Ectodermal cell (in vitro differentiated cells): ENCODE measurements at regions not wholly inside any gene's neighbourhood (a gene's known extent, or its start where the extent isn't known, plus 50 kb on each side); places are given as distances from the start of the nearest gene placed in this dataset.

Source experiments
- H3K27ac ChIP-seq: 2 replicates; pipeline ENCODE4 v1.7.0; 2013; ENCODE audit warnings: mild to moderate bottlenecking, low read depth, low read length; ENCODE audit not compliant: insufficient read depth, poor library complexity, severe bottlenecking
- H3K27me3 ChIP-seq: 2 replicates; pipeline ENCODE4 v1.7.0; 2013; ENCODE audit warnings: mild to moderate bottlenecking, low read length; ENCODE audit not compliant: insufficient read depth, control insufficient read depth, poor library complexity, severe bottlenecking
- H3K36me3 ChIP-seq: one replicate; pipeline ENCODE4 v1.7.0; 2013; ENCODE audit warnings: low read length; ENCODE audit not compliant: control insufficient read depth, insufficient read depth
- H3K4me1 ChIP-seq: one replicate; pipeline ENCODE4 v1.7.0; 2013; ENCODE audit warnings: low read length; ENCODE audit not compliant: control insufficient read depth, insufficient read depth
- H3K4me3 ChIP-seq: 2 replicates; pipeline ENCODE4 v1.7.0; 2013; ENCODE audit warnings: low read depth, low read length, control low read depth; ENCODE audit not compliant: insufficient read depth
- H3K9me3 ChIP-seq: 2 replicates; pipeline ENCODE4 v1.7.0; 2013; ENCODE audit warnings: mild to moderate bottlenecking, low read length, moderate library complexity; ENCODE audit not compliant: control insufficient read depth
- WGBS, 2 experiments: methylation state at CpG; one replicate each; pipeline ENCODE4 v1.1.7; 2013; ENCODE audit warnings: missing lambda C conversion rate in 2 of 2; 5-methylcytosine and 5-hydroxymethylcytosine counted together

GRCh38 chr3:64306745-64307144, 81.5 kb upstream of the PRICKLE2 start:
- H3K4me3 ChIP-seq: no peak overlapping the region
- 85 to 96% methylated on average over 2 of the region's 2 CpGs for WGBS, 2 experiments
- no peak overlapping the region for H3K27ac ChIP-seq
- H3K4me1 ChIP-seq: no peaks in the 10 kb centered on the region
- H3K9me3 ChIP-seq: no peaks in the 10 kb centered on the region
- H3K36me3 ChIP-seq: no peaks in the 10 kb centered on the region
- no peaks in the 10 kb centered on the region for H3K27me3 ChIP-seq

- Histone ChIP-seq H3K27ac (no peak overlapping the region), H3K9me3 (no peaks in the 10 kb centered on the region), H3K36me3 (no peaks in the 10 kb centered on the region), H3K27me3 (no peaks in the 10 kb centered on the region), H3K4me1 (no peaks in the 10 kb centered on the region), H3K4me3 (no peak overlapping the region)
- WGBS, 2 experiments: 80 to 88% methylated on average over 1 of the region's 1 CpG
These were observed 80.5 kb upstream of the PRICKLE2 start for GRCh38 chr3:64305731-64306130.

GRCh38 chr3:64304828-64305410, 79.7 kb upstream of the PRICKLE2 start:
- 95 to 99% methylated on average over 7 to 8 of the region's 8 CpGs for WGBS, 2 experiments
- H3K27ac ChIP-seq: no peak overlapping the region
- H3K9me3 ChIP-seq: no peaks in the 10 kb centered on the region
- H3K4me3 ChIP-seq: no peak overlapping the region
- H3K27me3 ChIP-seq: no peaks in the 10 kb centered on the region
- H3K36me3 ChIP-seq: no peaks in the 10 kb centered on the region
- H3K4me1 ChIP-seq: no peaks in the 10 kb centered on the region

- no peaks in the 10 kb centered on the region for H3K36me3 ChIP-seq
- WGBS, 2 experiments: 86 to 95% methylated on average over 6 of the region's 6 CpGs
- H3K9me3 ChIP-seq: no peaks in the 10 kb centered on the region
These were observed 78.6 kb upstream of the PRICKLE2 start for GRCh38 chr3:64303881-64304280.

DNA sequence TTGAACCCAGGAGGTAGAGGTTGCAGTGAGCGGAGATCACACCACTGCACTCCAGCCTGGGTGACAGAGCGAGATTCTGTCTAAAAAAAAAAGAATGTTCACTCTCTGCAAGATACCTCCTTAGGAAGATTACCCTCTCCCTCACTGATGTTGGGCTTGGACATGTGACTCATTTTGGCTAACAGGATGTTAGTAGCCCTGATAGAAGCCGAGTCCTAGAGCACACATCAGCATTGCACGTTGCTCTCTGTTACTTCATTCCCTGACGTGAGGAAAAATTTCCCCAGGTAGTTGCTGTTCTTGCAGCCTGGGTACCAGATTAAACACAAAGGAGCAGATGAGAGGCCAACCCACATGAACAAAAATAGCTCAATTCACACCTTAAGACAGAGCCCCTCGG, 78.1 kb upstream of the PRICKLE2 start:
- H3K4me1 ChIP-seq: no peaks in the 10 kb centered on the region
- no peak overlapping the region for H3K4me3 ChIP-seq
- no peaks in the 10 kb centered on the region for H3K27me3 ChIP-seq
- 90 to 93% methylated on average over 6 of the region's 6 CpGs for WGBS, 2 experiments
- H3K36me3 ChIP-seq: no peaks in the 10 kb centered on the region
- H3K9me3 ChIP-seq: no peaks in the 10 kb centered on the region
- no peak overlapping the region for H3K27ac ChIP-seq

More at GRCh38 chr3:64303881-64304280, 78.6 kb upstream of the PRICKLE2 start:
- Histone ChIP-seq H3K27me3 (no peaks in the 10 kb centered on the region), H3K4me1 (no peaks in the 10 kb centered on the region), H3K27ac (no peak overlapping the region), H3K4me3 (no peak overlapping the region)

- Histone ChIP-seq H3K27ac (no peak overlapping the region), H3K4me1 (no peaks in the 10 kb centered on the region), H3K9me3 (no peaks in the 10 kb centered on the region), H3K27me3 (no peaks in the 10 kb centered on the region), H3K36me3 (no peaks in the 10 kb centered on the region), H3K4me3 (no peak overlapping the region)
- 95% methylated on average over 2 of the region's 2 CpGs for WGBS, 2 experiments
These were observed 76.2 kb upstream of the PRICKLE2 start for GRCh38 chr3:64301476-64301875.

DNA sequence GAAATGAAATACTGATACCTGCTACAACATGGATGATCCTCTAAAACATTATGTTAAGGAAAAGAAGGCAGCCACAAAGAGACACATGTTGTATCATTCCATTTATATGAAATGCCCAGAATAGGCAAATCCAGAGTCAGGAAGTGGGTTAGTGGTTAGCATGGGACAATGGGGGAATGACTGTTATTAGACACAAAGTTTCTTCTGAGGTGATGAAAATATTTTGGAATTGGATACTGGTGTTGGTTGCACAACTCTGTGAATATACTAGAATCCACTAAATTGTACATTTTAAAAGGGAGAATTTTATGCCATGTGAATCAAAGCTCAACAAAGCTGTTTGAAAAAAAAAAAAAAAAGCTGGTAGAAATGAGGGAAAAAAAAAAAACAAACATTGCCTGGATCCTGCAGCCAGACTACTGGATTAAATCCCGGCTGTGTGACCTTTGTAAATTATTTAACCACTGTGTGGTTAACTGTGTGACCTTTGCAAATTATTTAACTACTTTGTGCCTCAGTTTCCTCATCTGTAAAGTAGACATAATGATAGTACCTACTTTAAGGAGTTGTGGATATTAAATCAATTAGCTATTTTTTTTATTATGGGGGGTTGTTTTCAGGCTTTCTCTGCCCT, 75.6 kb upstream of the PRICKLE2 start:
- no peak overlapping the region for H3K27ac ChIP-seq
- no peaks in the 10 kb centered on the region for H3K27me3 ChIP-seq
- no peaks in the 10 kb centered on the region for H3K9me3 ChIP-seq
- no peaks in the 10 kb centered on the region for H3K4me1 ChIP-seq
- no peak overlapping the region for H3K4me3 ChIP-seq
- no peaks in the 10 kb centered on the region for H3K36me3 ChIP-seq
- 89 to 100% methylated on average over 1 of the region's 1 CpG for WGBS, 2 experiments

DNA sequence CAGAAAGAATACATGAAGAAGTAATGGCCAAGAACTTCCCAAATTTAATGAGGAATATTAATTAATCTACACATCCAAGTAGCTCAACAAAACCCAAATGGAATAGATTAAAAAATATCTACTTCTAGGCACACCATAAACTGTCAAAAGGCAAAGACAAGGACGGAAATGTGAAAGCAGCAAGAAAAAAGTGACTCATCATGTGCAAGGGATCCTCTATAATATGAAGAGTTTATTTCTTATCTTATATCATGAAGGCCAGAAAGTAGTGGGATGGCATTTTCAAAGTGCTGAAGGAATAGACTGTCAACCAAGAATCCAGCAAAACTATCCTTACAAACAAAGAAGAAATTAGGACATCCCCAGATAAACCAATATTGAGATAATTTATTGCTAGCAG, 73.9 kb upstream of the PRICKLE2 start:
- no peaks in the 10 kb centered on the region for H3K9me3 ChIP-seq
- 92% methylated on average over 1 of the region's 1 CpG; no CpG with 5 or more reads in 1 of the 2 experiments for WGBS, 2 experiments
- H3K4me3 ChIP-seq: no peak overlapping the region
- H3K4me1 ChIP-seq: no peaks in the 10 kb centered on the region
- no peaks in the 10 kb centered on the region for H3K27me3 ChIP-seq
- H3K27ac ChIP-seq: no peak overlapping the region
- no peaks in the 10 kb centered on the region for H3K36me3 ChIP-seq

DNA sequence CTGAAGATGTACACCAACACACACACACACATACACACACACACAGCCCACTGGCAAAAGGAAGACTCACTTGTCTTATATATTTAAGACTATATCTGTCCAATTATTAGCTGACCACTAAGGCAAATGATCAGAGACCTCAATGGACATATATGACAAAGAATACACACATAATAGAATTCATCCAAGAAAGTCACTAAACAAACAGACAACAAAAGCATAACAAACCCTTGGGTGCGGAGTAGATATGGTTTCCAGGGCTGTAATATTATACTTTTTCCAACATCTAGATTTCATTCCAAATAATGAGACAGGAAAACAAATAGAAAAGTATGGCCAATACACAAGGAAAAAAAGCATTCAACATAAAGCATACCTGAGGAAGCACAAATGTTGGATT, 72.3 kb upstream of the PRICKLE2 start:
- no peaks in the 10 kb centered on the region for H3K36me3 ChIP-seq
- H3K9me3 ChIP-seq: no peaks in the 10 kb centered on the region
- no peaks in the 10 kb centered on the region for H3K27me3 ChIP-seq
- H3K4me3 ChIP-seq: no peak overlapping the region
- WGBS, 2 experiments: 100% methylated on average over 1 of the region's 1 CpG; no CpG with 5 or more reads in 1 of the 2 experiments
- H3K27ac ChIP-seq: no peak overlapping the region
- no peaks in the 10 kb centered on the region for H3K4me1 ChIP-seq

DNA sequence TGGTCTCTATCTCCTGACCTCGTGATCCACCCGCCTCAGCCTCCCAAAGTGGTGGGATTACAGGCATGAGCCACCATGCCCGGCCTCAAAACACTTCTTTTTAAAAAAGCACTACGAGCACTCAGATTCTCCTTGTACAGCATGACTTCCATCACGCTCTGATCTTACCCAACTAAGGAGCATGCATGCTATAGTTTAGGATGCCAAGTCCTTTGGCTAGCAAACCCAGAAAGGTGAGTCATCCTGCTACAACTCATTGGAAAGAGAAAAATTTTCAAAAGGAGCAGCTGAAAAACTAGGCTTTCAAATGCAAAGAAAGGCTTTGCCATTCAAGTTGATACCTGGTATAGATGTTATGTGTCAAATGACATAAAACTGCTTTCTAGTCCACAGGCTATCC, 70.3 kb upstream of the PRICKLE2 start:
- no peaks in the 10 kb centered on the region for H3K36me3 ChIP-seq
- no peak overlapping the region for H3K4me3 ChIP-seq
- H3K27ac ChIP-seq: no peak overlapping the region
- H3K4me1 ChIP-seq: no peaks in the 10 kb centered on the region
- no peaks in the 10 kb centered on the region for H3K9me3 ChIP-seq
- 95% methylated on average over 5 of the region's 5 CpGs for WGBS, 2 experiments
- no peaks in the 10 kb centered on the region for H3K27me3 ChIP-seq
